GM23248 (cell line): ENCODE measurements at regions not wholly inside any gene's neighbourhood (a gene's known extent, or its start where the extent isn't known, plus 50 kb on each side); places are given as distances from the start of the nearest gene placed in this dataset.

ENCODE experiments used
- DNase-seq: peaks from one replicate; pipeline ENCODE4 v3.0.0-alpha.2; 2015
- H2AFZ ChIP-seq: fragments of 200-600 bp; sonication (generic); 2 replicates; pipeline ENCODE4 v1.6.1; 2016; ENCODE audit warnings: antibody characterized with exemption
- H3F3A ChIP-seq: fragments of 200-600 bp; sonication (generic); 2 replicates; pipeline ENCODE4 v1.6.1; 2016; ENCODE audit warnings: mild to moderate bottlenecking, antibody characterized with exemption, mixed run types; ENCODE audit not compliant: insufficient read depth
- H3K27ac ChIP-seq: fragments of 200-600 bp; sonication (generic); 2 replicates; pipeline ENCODE4 v1.5.1; 2016; ENCODE audit warnings: mild to moderate bottlenecking
- H3K27me3 ChIP-seq: fragments of 200-600 bp; sonication (generic); replicated peaks from 2 replicates; pipeline ENCODE4 v1.6.1; 2016; ENCODE audit warnings: mild to moderate bottlenecking; ENCODE audit not compliant: insufficient read depth
- H3K36me3 ChIP-seq: fragments of 200-600 bp; sonication (generic); 2 replicates; pipeline ENCODE4 v1.6.1; 2016; ENCODE audit warnings: low read depth, mild to moderate bottlenecking
- H3K4me1 ChIP-seq: fragments of 200-600 bp; sonication (generic); 2 replicates; pipeline ENCODE4 v1.6.1; 2016; ENCODE audit warnings: mild to moderate bottlenecking; ENCODE audit not compliant: insufficient read depth
- H3K4me2 ChIP-seq: fragments of 200-600 bp; sonication (generic); one replicate; pipeline ENCODE4 v1.6.1; 2016; ENCODE audit warnings: mild to moderate bottlenecking; ENCODE audit not compliant: unreplicated experiment
- H3K4me3 ChIP-seq: fragments of 200-600 bp; sonication (generic); 2 replicates; pipeline ENCODE4 v1.5.1; 2016; ENCODE audit warnings: mild to moderate bottlenecking
- H3K79me2 ChIP-seq: fragments of 200-600 bp; sonication (generic); 2 replicates; pipeline ENCODE4 v1.6.1; 2016; ENCODE audit warnings: mild to moderate bottlenecking; ENCODE audit not compliant: insufficient read depth
- H3K9ac ChIP-seq: fragments of 200-600 bp; sonication (generic); 2 replicates; pipeline ENCODE4 v1.6.1; 2016; ENCODE audit warnings: mild to moderate bottlenecking
- H3K9me2 ChIP-seq: fragments of 200-600 bp; sonication (generic); 2 replicates; pipeline ENCODE4 v1.6.1; 2016; ENCODE audit warnings: mixed run types, mild to moderate bottlenecking, moderate library complexity; ENCODE audit not compliant: insufficient read depth
- H3K9me3 ChIP-seq: fragments of 200-600 bp; sonication (generic); one replicate; pipeline ENCODE4 v1.6.1; 2017; ENCODE audit warnings: low read depth
- H4K20me1 ChIP-seq: fragments of 200-600 bp; sonication (generic); 2 replicates; pipeline ENCODE4 v1.6.0; 2016; ENCODE audit not compliant: insufficient read depth
- EZH2 ChIP-seq: fragments of 200-600 bp; sonication (generic); IDR thresholded peaks from 2 replicates; pipeline ENCODE4 v1.6.1; 2018; ENCODE audit warnings: antibody characterized with exemption, mild to moderate bottlenecking; ENCODE audit not compliant: insufficient read depth, poor library complexity, severe bottlenecking
- EZH2phosphoT487 ChIP-seq: fragments of 200-600 bp; sonication (generic); IDR thresholded peaks from 2 replicates; pipeline ENCODE4 v1.6.1; 2018; ENCODE audit warnings: antibody characterized with exemption, moderate library complexity, mild to moderate bottlenecking, low read depth; ENCODE audit not compliant: insufficient read depth
- WGBS, 2 experiments: methylation state at CpG; one replicate each; pipeline ENCODE4 v1.1.6; 2015 to 2017; ENCODE audit warnings: low lambda C conversion rate in 2 of 2, low coverage in 1 of 2; ENCODE audit errors: missing lambda C conversion rate in 2 of 2; 5-methylcytosine and 5-hydroxymethylcytosine counted together
- in situ Hi-C: fragments of 300-500 bp; cut with MboI; formaldehyde crosslinking; loops from 2 replicates; pipeline ENCODE4 v1.15.0; 2020

GRCh38 chr5:74277418-74277817 lies 363.1 kb downstream of the ENC1 start:
- H2AFZ ChIP-seq, result no peak overlapping the region
- H3K27me3 ChIP-seq, result 0 out of 2 replicates have a peak, but pooled peaks cover 8% of the 10 kb centered on the region
- H3K9ac ChIP-seq, result no peak overlapping the region
- TF ChIP-seq EZH2, result no peak
- no peaks in the 10 kb centered on the region for H3K9me3 ChIP-seq
- 97 to 98% methylated on average over 3 of the region's 3 CpGs for WGBS, 2 experiments
- H3K36me3 ChIP-seq, result no peaks in the 10 kb centered on the region
- peaks cover 23% of the 10 kb centered on the region for H3K4me1 ChIP-seq
- no peaks in the 10 kb centered on the region for H3K79me2 ChIP-seq
- H3K27ac ChIP-seq, result no peak overlapping the region
- peaks cover 21% of the 10 kb centered on the region for H3F3A ChIP-seq
- no peaks in the 10 kb centered on the region for H4K20me1 ChIP-seq
- in situ Hi-C loops, result no loop called here
- H3K9me2 ChIP-seq, result no peaks in the 10 kb centered on the region
- no peak for DNase-seq
- H3K4me3 ChIP-seq, result no peak overlapping the region
- H3K4me2 ChIP-seq, result no peak overlapping the region

GRCh38 chr5:74275171-74275992 lies 365.1 kb downstream of the ENC1 start:
- Histone ChIP-seq H3K9me3 (no peaks in the 10 kb centered on the region), H3F3A (peaks cover 28% of the 10 kb centered on the region), H3K36me3 (no peaks in the 10 kb centered on the region), H3K4me1 (peaks cover 34% of the 10 kb centered on the region), H4K20me1 (no peaks in the 10 kb centered on the region), H3K4me3 (no peak overlapping the region), H3K9ac (no peak overlapping the region), H3K27me3 (0 out of 2 replicates have a peak, but pooled peaks cover 8% of the 10 kb centered on the region), H3K79me2 (no peaks in the 10 kb centered on the region), H3K27ac (peak overlapping the region; percentile 32), H3K4me2 (peak overlapping the region; percentile 30), H2AFZ (no peak overlapping the region), H3K9me2 (no peaks in the 10 kb centered on the region)
- 7% methylated on average over 7 of the region's 7 CpGs for WGBS, 2 experiments
- TF ChIP-seq EZH2phosphoT487 (peak; percentile 100), EZH2 (no peak)
- peak; percentile 87 for DNase-seq
- in situ Hi-C loops, result no loop called here

- Histone ChIP-seq H3K4me3 (no peak overlapping the region), H3K9me2 (no peaks in the 10 kb centered on the region), H4K20me1 (no peaks in the 10 kb centered on the region), H3K9me3 (no peaks in the 10 kb centered on the region), H3K36me3 (no peaks in the 10 kb centered on the region), H2AFZ (no peak overlapping the region), H3K27ac (no peak overlapping the region), H3K79me2 (no peaks in the 10 kb centered on the region), H3K27me3 (0 out of 2 replicates have a peak, but pooled peaks cover 8% of the 10 kb centered on the region), H3F3A (peaks cover 28% of the 10 kb centered on the region), H3K4me1 (peaks cover 34% of the 10 kb centered on the region), H3K4me2 (no peak overlapping the region), H3K9ac (no peak overlapping the region)
- DNase-seq, result no peak
- TF ChIP-seq EZH2, result no peak
- TF ChIP-seq EZH2phosphoT487, result no peak
- in situ Hi-C loops, result no loop called here
- 94 to 99% methylated on average over 3 of the region's 3 CpGs for WGBS, 2 experiments
Measured at GRCh38 chr5:74274326-74274725, 366.2 kb downstream of the ENC1 start.

GRCh38 chr5:74272831-74273451 lies 367.6 kb downstream of the ENC1 start:
- H3K4me1 ChIP-seq, result peaks cover 34% of the 10 kb centered on the region
- in situ Hi-C loops, result no loop called here
- no peak overlapping the region for H2AFZ ChIP-seq
- H3F3A ChIP-seq, result peaks cover 28% of the 10 kb centered on the region
- H3K4me3 ChIP-seq, result no peak overlapping the region
- no peaks in the 10 kb centered on the region for H3K9me3 ChIP-seq
- H3K9me2 ChIP-seq, result no peaks in the 10 kb centered on the region
- no peaks in the 10 kb centered on the region for H3K36me3 ChIP-seq
- H3K9ac ChIP-seq, result no peak overlapping the region
- no peaks in the 10 kb centered on the region for H3K79me2 ChIP-seq
- peak overlapping the region; percentile 61 for H3K4me2 ChIP-seq
- no peaks in the 10 kb centered on the region for H3K27me3 ChIP-seq
- TF ChIP-seq EZH2phosphoT487, result no peak
- TF ChIP-seq EZH2, result no peak
- peak; percentile 56 for DNase-seq
- H4K20me1 ChIP-seq, result no peaks in the 10 kb centered on the region
- H3K27ac ChIP-seq, result no peak overlapping the region; the same call in 1 of the 2 replicates
- WGBS, 2 experiments, result 83 to 85% methylated on average over 8 of the region's 8 CpGs
